NB4 (cell line): ENCODE measurements at regions not wholly inside any gene's neighbourhood (a gene's known extent, or its start where the extent isn't known, plus 50 kb on each side); places are given as distances from the start of the nearest gene placed in this dataset.

Experiments
- POLR2A ChIP-seq: IDR thresholded peaks from 2 replicates; pipeline ENCODE4 v1.6.1; 2011; ENCODE audit warnings: mild to moderate bottlenecking; ENCODE audit not compliant: insufficient read length; ENCODE audit errors: extremely low read depth
- TF ChIP-seq, protein P1 (sequence below): IDR thresholded peaks from one replicate; pipeline ENCODE4 v1.5.1; 2012; ENCODE audit warnings: low read depth, low read length

DNA sequence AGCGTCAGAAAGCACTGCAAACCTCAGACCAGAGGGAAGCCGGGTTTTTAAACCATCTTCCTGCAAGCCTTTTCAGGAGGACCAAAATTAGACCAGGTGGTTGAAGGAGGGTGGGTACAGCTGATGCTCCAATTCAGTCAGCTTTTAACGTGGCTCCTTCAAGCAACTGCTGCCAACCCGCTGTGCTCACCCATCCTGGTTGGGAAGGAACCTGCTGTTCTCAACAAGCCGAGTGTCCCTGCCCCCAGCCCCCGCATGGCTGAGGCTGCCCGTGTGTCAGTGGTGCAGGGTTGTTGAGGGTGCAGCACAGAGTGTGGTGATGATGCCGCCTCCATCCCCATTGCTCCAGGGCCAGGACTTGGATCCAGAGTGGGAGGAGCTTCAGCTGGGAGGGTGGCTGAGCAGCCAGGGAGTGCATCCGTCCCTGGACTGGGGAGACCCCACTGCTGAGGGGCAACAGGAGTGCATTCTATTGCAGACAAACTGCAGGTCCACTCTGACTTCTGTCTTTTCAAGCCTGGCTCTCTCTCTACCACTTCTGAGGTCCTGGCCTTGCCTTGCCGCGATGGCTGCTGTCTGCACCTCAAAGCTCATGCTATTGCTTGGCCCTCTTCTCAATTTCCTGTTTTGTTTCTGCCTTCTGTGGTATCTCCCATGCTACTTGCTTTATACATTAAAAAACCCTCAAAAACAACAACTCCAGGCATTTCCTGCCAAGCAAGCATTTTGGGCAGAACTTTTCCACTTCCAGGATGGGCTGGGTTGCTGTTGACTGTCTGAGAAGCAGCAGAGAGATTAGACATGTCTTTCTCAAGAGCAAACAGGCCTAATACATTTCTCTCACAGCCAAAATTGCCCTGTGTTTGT lies 134.7 kb downstream of the DNAJB6 start:
- TF ChIP-seq, protein P1, sequence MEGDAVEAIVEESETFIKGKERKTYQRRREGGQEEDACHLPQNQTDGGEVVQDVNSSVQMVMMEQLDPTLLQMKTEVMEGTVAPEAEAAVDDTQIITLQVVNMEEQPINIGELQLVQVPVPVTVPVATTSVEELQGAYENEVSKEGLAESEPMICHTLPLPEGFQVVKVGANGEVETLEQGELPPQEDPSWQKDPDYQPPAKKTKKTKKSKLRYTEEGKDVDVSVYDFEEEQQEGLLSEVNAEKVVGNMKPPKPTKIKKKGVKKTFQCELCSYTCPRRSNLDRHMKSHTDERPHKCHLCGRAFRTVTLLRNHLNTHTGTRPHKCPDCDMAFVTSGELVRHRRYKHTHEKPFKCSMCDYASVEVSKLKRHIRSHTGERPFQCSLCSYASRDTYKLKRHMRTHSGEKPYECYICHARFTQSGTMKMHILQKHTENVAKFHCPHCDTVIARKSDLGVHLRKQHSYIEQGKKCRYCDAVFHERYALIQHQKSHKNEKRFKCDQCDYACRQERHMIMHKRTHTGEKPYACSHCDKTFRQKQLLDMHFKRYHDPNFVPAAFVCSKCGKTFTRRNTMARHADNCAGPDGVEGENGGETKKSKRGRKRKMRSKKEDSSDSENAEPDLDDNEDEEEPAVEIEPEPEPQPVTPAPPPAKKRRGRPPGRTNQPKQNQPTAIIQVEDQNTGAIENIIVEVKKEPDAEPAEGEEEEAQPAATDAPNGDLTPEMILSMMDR = no peak
- no peak for TF ChIP-seq POLR2A
